ENCODE measurements at regions not wholly inside any gene's neighbourhood (a gene's known extent, or its start where the extent isn't known, plus 50 kb on each side); places are given as distances from the start of the nearest gene placed in this dataset.

DNA sequence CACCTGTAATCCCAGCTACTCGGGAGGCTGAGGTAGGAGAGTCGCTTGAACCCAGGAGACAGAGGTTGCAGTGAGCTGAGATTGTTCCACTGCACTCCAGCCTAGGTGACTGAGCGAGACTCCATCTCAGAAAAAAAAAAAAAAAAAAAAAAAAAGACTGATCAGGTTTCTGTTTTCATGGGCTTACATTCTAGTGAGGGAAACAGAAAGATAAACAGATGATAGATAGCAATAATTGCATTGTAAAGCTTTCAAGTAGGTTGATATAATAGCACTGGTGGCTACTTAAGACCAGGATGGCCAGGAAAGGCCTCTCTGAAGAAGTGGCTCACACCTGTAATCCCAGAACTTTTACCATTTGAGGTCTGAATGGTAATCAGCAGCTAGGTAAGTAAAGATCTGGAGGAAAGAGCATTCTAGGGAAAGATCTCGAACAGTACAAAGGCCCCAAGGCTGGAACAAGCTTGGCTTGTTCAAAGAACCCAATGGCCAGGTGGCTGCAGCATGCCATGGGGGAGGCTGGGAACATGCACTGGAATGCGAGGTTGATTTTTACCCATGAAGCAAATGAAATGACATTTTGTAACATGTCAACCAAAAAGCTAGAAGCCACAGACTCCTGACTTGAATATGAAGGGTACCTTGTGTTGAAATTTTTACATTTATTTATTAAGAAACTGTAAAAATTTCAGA lies 108.3 kb upstream of the DHX40 start:
- TF ChIP-seq, protein P1, sequence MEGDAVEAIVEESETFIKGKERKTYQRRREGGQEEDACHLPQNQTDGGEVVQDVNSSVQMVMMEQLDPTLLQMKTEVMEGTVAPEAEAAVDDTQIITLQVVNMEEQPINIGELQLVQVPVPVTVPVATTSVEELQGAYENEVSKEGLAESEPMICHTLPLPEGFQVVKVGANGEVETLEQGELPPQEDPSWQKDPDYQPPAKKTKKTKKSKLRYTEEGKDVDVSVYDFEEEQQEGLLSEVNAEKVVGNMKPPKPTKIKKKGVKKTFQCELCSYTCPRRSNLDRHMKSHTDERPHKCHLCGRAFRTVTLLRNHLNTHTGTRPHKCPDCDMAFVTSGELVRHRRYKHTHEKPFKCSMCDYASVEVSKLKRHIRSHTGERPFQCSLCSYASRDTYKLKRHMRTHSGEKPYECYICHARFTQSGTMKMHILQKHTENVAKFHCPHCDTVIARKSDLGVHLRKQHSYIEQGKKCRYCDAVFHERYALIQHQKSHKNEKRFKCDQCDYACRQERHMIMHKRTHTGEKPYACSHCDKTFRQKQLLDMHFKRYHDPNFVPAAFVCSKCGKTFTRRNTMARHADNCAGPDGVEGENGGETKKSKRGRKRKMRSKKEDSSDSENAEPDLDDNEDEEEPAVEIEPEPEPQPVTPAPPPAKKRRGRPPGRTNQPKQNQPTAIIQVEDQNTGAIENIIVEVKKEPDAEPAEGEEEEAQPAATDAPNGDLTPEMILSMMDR (IDR thresholded peaks at IDR 0.05; ENCODE audit: low read depth, low read length, poor library complexity, severe bottlenecking), result no peak
- TF ChIP-seq EZH2phosphoT487 (IDR thresholded peaks at IDR 0.05; ENCODE audit: borderline replicate concordance, low read length), result no peak
